HUES48 (cell line): ENCODE measurements at regions not wholly inside any gene's neighbourhood (a gene's known extent, or its start where the extent isn't known, plus 50 kb on each side); places are given as distances from the start of the nearest gene placed in this dataset.

Source experiments
- H3K27ac ChIP-seq: one replicate; pipeline ENCODE4 v1.7.0; 2013; ENCODE audit warnings: low read depth, low read length, inconsistent platforms
- H3K27me3 ChIP-seq: 2 replicates; pipeline ENCODE4 v1.6.1; 2013; ENCODE audit warnings: mild to moderate bottlenecking, low read length; ENCODE audit not compliant: control insufficient read depth, insufficient read depth
- H3K36me3 ChIP-seq: 2 replicates; pipeline ENCODE4 v1.6.1; 2013; ENCODE audit warnings: low read length; ENCODE audit not compliant: control insufficient read depth, insufficient read depth
- H3K4me1 ChIP-seq: 2 replicates; pipeline ENCODE4 v1.6.1; 2013; ENCODE audit warnings: mild to moderate bottlenecking, low read length; ENCODE audit not compliant: control insufficient read depth, insufficient read depth
- H3K4me3 ChIP-seq: 2 replicates; pipeline ENCODE4 v1.5.1; 2013; ENCODE audit warnings: mild to moderate bottlenecking, low read depth, low read length
- H3K9ac ChIP-seq: 2 replicates; pipeline ENCODE4 v1.6.1; 2013; ENCODE audit warnings: mild to moderate bottlenecking, low read depth, low read length, moderate library complexity
- H3K9me3 ChIP-seq: 2 replicates; pipeline ENCODE4 v1.6.1; 2013; ENCODE audit warnings: low read length; ENCODE audit not compliant: control insufficient read depth, insufficient read depth

DNA sequence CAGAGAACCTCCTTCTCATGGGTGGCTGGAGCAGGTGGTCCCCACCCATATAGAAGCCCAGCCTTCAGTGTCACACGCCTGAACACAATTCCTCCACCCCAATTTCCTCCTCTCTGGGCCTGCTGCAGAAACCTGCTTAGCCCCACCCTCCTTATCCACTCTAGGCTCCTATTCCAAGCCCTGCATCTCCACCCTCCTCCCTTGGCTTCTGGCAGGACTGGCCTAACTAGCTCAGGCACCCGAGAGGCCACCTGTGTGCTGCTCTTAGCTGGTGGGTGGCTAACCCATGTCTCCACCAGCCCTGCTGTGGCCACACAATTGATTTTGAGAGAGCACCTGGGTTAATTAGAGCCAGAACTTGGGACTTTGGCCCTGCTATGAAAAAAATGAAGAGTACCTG is 77.3 kb upstream of the ATP10B start:
- Histone ChIP-seq H3K9ac (no peak overlapping the region), H3K27me3 (no peaks in the 10 kb centered on the region), H3K9me3 (no peaks in the 10 kb centered on the region), H3K36me3 (no peaks in the 10 kb centered on the region), H3K27ac (no peak overlapping the region), H3K4me1 (peaks cover 30% of the 10 kb centered on the region), H3K4me3 (no peak overlapping the region)

DNA sequence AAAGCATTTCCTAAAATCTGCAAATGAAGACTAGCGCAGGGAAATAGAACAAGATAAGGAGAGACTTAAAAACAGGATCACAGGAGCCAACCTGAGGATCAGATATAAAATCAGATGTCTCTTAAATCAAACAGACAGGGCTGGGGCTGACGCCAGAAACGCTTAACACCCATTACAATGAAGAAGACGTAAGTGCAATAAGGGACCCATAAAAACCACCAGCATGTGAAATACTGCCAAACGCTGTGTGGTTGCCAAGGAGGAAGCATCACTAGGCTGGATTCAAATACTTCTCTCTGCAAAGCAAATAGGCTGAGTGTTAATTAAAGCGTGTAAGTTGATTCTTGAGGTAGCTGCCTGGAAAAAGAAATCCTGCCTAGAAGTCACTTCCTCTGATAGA is 74.4 kb upstream of the ATP10B start:
- Histone ChIP-seq H3K27me3 (no peaks in the 10 kb centered on the region), H3K4me1 (peaks cover 37% of the 10 kb centered on the region), H3K9me3 (no peaks in the 10 kb centered on the region), H3K4me3 (no peak overlapping the region), H3K36me3 (no peaks in the 10 kb centered on the region), H3K9ac (no peak overlapping the region), H3K27ac (no peak overlapping the region)

DNA sequence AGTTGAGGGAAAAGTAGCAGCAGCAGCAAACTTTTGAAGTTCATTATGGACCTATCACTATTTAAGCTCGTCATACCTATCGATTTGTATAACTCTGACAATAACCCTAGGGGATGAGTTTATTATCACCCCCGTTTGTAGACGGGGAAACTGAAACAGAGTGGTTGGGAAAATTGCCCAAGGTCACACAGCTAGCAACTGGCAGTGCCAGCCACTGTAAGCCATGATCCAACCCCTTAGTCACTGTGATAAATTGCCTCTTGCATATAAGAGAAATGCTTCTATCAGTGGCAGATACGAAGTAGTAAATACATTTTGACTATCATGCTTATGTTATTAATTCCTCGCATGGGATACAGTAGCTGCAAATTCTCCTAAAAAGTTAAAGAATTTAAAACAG is 73.3 kb upstream of the ATP10B start:
- Histone ChIP-seq H3K36me3 (no peaks in the 10 kb centered on the region), H3K4me1 (peaks cover 31% of the 10 kb centered on the region), H3K9me3 (no peaks in the 10 kb centered on the region), H3K9ac (no peak overlapping the region), H3K27ac (no peak overlapping the region), H3K27me3 (no peaks in the 10 kb centered on the region), H3K4me3 (no peak overlapping the region)

DNA sequence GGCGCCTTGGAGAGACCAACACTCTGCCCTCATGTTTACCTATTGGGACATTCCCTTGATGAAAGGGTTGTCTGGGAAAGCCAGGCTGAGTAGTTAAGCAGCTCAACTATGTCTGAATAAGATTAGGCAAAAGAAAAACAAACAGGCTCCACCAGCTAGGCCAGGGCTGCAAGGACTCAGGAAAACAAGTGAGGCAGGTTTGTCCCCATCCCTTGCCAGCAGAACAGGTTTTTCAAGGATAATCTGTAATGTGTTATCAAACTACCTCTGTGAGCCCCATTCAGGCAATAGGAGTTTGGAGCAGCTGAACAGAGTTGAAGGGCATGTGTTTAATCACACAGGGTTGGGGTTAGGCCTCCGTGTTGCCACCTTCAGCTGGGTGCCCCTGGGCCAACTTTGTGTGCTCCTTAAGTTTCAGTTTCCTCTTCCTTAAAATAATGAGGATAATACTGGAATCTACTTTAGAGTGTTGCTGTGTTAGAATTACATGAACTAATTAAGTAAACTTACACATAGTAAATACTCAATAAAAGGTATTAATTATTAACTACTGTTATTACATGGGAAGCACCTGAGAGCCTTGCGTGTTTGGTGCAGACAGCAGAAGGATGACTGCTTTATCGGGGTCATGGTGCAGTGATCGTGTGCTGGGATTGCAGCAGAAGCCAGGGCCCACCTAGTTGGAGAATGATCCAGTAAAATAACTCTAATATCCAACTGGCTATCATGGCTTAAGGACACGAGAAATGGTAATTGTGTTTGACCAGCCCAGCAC is 72.1 kb upstream of the ATP10B start:
- H3K4me1 ChIP-seq = peaks cover 21% of the 10 kb centered on the region
- H3K36me3 ChIP-seq = no peaks in the 10 kb centered on the region
- no peak overlapping the region for H3K4me3 ChIP-seq
- H3K27me3 ChIP-seq = no peaks in the 10 kb centered on the region
- H3K9ac ChIP-seq = no peak overlapping the region
- peak overlapping the region; percentile 31 for H3K27ac ChIP-seq
- no peaks in the 10 kb centered on the region for H3K9me3 ChIP-seq

GRCh38 chr5:160923411-160923810 is 71.4 kb upstream of the ATP10B start:
- no peaks in the 10 kb centered on the region for H3K27me3 ChIP-seq
- H3K9ac ChIP-seq = no peak overlapping the region
- no peaks in the 10 kb centered on the region for H3K9me3 ChIP-seq
- H3K27ac ChIP-seq = peak overlapping the region; percentile 62
- H3K4me1 ChIP-seq = peaks cover 14% of the 10 kb centered on the region
- no peak overlapping the region for H3K4me3 ChIP-seq
- no peaks in the 10 kb centered on the region for H3K36me3 ChIP-seq

- H3K4me1 ChIP-seq = peaks cover 14% of the 10 kb centered on the region
Observed at GRCh38 chr5:160922311-160922710, 70.3 kb upstream of the ATP10B start.

GRCh38 chr5:160921423-160922285 is 69.6 kb upstream of the ATP10B start:
- Histone ChIP-seq H3K27ac (no peak overlapping the region), H3K4me1 (peaks cover 13% of the 10 kb centered on the region), H3K36me3 (no peaks in the 10 kb centered on the region), H3K9me3 (no peaks in the 10 kb centered on the region), H3K4me3 (no peak overlapping the region), H3K27me3 (no peaks in the 10 kb centered on the region), H3K9ac (no peak overlapping the region)

More at GRCh38 chr5:160922311-160922710, 70.3 kb upstream of the ATP10B start:
- Histone ChIP-seq H3K9ac (no peak overlapping the region), H3K36me3 (no peaks in the 10 kb centered on the region), H3K4me3 (no peak overlapping the region), H3K27me3 (no peaks in the 10 kb centered on the region), H3K27ac (no peak overlapping the region), H3K9me3 (no peaks in the 10 kb centered on the region)

GRCh38 chr5:160919626-160920025 is 67.6 kb upstream of the ATP10B start:
- H3K4me3 ChIP-seq = no peak overlapping the region

GRCh38 chr5:160918386-160918785 is 66.4 kb upstream of the ATP10B start:
- no peaks in the 10 kb centered on the region for H3K36me3 ChIP-seq

More at GRCh38 chr5:160919626-160920025, 67.6 kb upstream of the ATP10B start:
- Histone ChIP-seq H3K27me3 (no peaks in the 10 kb centered on the region), H3K36me3 (no peaks in the 10 kb centered on the region), H3K9me3 (no peaks in the 10 kb centered on the region), H3K27ac (no peak overlapping the region), H3K9ac (no peak overlapping the region), H3K4me1 (peaks cover 9% of the 10 kb centered on the region)

GRCh38 chr5:160906090-160906489 is 54.1 kb upstream of the ATP10B start:
- Histone ChIP-seq H3K9me3 (no peaks in the 10 kb centered on the region), H3K36me3 (no peaks in the 10 kb centered on the region), H3K4me3 (no peak overlapping the region), H3K9ac (no peak overlapping the region), H3K4me1 (no peaks in the 10 kb centered on the region), H3K27me3 (no peaks in the 10 kb centered on the region), H3K27ac (no peak overlapping the region)

More at GRCh38 chr5:160918386-160918785, 66.4 kb upstream of the ATP10B start:
- Histone ChIP-seq H3K27ac (no peak overlapping the region), H3K27me3 (no peaks in the 10 kb centered on the region), H3K4me3 (no peak overlapping the region), H3K4me1 (peaks cover 3% of the 10 kb centered on the region; the same call in 1 of the 2 replicates), H3K9me3 (no peaks in the 10 kb centered on the region), H3K9ac (no peak overlapping the region)

GRCh38 chr5:160905285-160905684 is 53.3 kb upstream of the ATP10B start:
- no peaks in the 10 kb centered on the region for H3K36me3 ChIP-seq
- H3K27ac ChIP-seq = no peak overlapping the region
- H3K9me3 ChIP-seq = no peaks in the 10 kb centered on the region
- no peaks in the 10 kb centered on the region for H3K4me1 ChIP-seq
- H3K27me3 ChIP-seq = no peaks in the 10 kb centered on the region
- H3K4me3 ChIP-seq = no peak overlapping the region
- H3K9ac ChIP-seq = no peak overlapping the region
